Inflammatory macrophage (primary cell): ENCODE measurements at regions not wholly inside any gene's neighbourhood (a gene's known extent, or its start where the extent isn't known, plus 50 kb on each side); places are given as distances from the start of the nearest gene placed in this dataset.

ENCODE experiments used
- DNase-seq, 2 donors: peaks; one replicate each; pipeline ENCODE4 v3.0.0-alpha.2; 2020 to 2022

DNA sequence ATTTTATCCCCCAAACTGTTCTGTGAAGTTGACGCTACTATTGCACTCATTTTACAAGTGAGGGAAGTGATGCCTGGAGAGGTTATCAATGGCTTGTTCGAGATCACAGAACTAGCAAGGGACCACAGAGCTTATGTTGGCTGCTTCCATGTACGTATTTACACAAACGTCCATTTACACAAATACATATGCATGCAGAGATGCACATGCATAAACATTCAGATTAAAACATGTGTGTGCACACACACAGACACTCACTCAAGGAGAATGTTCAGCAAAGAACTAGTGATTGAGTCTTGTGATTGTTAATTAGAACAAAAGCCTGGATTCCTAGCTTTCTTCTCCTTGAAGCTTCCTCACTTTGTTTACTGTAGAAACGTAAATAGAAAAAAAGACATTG is 321.5 kb upstream of the CHD6 start:
- no peak for DNase-seq

DNA sequence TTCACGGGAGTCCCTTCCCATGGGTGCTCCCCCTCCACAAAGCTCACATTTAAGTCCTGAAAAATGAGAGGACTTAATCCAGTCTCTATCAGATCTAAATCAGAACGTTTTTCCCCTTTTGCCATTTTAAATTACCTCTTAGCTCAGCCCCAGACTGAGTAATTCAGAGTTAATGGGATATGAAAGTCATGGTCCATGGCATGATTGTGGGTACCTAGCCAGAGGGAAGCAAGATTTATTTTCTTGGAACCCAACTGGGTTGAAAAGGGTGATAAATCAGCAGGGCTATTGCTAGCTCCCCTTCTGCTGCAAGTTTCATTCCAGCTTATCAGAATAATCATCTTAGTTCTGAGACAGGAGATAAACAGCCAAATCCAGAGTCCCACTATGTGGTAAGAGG is 320.2 kb upstream of the CHD6 start:
- no peak for DNase-seq

- no peak for DNase-seq
Measured at GRCh38 chr20:41935259-41935791, 317.1 kb upstream of the CHD6 start.

- DNase-seq, result no peak
Measured at GRCh38 chr20:41932431-41932830, 314.3 kb upstream of the CHD6 start.

DNA sequence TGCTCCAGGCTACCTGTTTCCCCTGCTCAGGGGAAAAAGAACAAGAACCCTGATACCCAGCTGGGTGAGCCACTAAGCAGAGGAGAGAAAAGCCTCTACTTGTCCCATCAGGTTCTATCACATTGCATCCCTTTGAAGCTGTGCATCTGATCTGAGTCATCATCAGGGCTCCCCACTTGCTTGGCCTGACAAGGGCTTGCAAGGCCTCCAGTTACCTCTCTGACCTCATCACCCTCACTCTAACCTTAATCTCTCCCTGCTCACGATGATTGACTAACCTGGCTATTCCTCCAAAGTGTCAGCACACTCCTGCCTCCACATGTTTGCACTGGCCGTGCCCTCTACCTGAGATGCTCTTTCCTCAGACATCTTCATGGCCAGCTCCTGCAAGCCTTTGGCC is 309.5 kb upstream of the CHD6 start:
- DNase-seq, result no peak

DNA sequence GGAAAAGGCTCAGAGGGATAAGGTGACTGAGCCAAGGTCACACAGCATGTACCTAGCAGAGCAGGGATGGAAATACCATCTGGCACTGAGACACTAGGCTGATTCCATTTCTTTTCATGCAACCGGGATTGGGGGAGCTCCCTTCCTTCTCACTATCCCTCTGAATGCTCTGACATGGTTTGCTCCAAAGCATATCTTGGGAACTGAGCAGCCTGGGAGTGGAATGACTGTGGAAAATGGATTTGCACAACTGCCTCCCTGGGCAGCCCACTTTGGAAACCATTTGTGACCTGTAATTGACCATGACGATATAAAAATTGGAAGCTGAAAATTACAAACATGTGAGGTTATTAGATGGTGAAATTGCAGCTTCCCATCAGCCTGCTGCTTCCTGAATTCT is 309.0 kb upstream of the CHD6 start:
- no peak for DNase-seq

GRCh38 chr20:41925476-41925875 is 307.3 kb upstream of the CHD6 start:
- no peak for DNase-seq

DNA sequence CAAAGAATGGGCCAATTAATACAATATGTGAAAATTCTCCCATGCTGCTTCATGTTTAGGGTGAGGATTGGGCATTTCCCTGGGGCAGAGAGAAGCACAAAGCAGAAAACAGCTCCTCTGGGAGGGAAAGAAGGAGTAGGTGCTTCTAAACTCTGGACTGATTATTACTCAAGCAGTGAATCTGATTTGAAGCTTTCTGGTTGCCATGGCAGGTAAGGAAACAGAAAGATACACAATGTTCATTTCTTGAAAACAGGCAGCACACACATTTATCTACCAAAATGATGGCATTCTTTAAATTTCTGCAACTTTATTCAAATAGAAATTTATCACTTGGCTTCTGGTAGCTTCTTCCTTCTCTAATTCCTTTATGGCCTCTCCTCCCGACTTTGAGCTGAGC is 305.4 kb upstream of the CHD6 start:
- no peak for DNase-seq

- no peak for DNase-seq
Measured at GRCh38 chr20:41913146-41913545, 295.0 kb upstream of the CHD6 start.

- no peak for DNase-seq
Measured at GRCh38 chr20:41910558-41910957, 292.4 kb upstream of the CHD6 start.

DNA sequence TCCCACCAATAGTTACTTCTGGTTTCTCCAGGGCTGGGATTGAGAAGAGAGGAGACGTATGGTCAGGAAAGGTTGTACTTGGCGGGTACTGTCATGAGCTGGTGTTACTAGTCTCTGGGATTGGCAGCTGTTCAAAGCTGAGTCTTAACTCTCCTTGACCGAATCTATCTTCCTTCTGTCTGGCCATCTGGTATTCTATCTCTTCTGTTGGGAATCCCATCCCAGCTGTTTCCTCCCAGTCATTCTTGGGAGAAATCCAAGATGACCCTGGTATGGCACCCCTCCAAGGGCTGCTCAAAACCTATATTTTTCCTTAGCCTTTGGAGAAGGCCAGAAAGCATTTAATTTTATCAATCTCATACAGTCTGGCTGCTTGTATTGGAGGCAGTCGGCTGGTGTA is 287.0 kb upstream of the CHD6 start:
- DNase-seq, result no peak

GRCh38 chr20:41903586-41903985 is 285.4 kb upstream of the CHD6 start:
- no peak for DNase-seq

- DNase-seq, result no peak
Measured at GRCh38 chr20:41902346-41902745, 284.2 kb upstream of the CHD6 start.

GRCh38 chr20:41900201-41900691 is 282.1 kb upstream of the CHD6 start:
- no peak for DNase-seq

DNA sequence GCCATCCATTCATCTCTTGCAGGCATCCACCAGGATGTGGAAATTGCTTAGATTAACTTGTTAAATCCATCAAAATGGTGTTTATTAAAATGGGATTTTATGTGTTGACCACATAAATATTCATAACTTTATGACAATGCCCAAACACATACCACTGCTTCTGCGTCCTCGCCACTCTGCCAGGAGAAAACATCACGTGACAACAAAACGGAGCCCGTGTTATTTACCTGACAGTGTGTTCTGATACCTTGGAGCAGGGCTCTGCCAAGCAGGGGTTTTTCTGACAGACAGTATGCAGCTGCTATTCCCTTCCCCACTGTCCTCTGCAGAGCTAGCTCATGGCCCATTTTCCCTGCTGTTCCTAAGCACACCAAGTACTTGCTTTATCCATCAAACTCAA is 279.5 kb upstream of the CHD6 start:
- DNase-seq, result no peak

DNA sequence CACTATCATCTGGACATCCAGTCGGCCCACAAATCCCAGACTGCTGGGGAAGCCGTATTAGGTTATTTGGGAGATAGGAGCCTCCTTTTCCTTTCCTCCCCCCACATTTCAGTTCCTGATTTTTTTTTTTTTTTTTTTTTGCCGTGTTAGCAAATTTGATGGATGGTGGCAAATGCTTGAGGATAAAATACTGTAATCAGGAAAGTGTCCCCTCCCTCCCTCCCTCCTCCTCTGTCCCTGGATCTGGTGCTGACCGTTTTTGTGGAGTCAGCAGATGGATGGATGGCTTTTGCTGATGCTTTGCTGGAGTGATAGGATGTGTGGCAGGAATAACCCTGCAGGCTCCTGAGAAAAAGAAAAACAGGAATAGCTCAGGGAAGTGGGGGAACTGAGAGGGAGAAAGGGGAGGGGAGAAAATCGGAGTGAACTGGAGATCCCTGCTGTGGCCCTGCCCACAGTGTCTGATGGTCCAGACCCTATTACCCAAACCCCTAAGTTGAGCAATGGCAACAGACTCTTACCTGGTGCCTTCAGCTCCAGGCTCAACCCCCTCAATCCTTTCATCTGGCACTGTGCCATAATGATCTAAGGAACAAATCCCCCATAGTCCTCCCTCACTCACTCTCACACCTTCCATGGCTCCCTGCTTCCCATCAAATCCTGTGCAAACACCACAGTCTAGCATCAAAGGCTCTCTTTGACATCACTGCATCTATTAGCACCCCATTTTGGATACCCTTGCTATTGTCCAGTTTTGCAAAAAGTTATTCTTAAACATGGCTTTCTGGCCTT is 277.3 kb upstream of the CHD6 start:
- DNase-seq, result no peak

GRCh38 chr20:41894255-41894963 is 276.2 kb upstream of the CHD6 start:
- no peak for DNase-seq

- no peak for DNase-seq
Measured at GRCh38 chr20:41892031-41892430, 273.9 kb upstream of the CHD6 start.

GRCh38 chr20:41889844-41890224 is 271.7 kb upstream of the CHD6 start:
- DNase-seq, result no peak

DNA sequence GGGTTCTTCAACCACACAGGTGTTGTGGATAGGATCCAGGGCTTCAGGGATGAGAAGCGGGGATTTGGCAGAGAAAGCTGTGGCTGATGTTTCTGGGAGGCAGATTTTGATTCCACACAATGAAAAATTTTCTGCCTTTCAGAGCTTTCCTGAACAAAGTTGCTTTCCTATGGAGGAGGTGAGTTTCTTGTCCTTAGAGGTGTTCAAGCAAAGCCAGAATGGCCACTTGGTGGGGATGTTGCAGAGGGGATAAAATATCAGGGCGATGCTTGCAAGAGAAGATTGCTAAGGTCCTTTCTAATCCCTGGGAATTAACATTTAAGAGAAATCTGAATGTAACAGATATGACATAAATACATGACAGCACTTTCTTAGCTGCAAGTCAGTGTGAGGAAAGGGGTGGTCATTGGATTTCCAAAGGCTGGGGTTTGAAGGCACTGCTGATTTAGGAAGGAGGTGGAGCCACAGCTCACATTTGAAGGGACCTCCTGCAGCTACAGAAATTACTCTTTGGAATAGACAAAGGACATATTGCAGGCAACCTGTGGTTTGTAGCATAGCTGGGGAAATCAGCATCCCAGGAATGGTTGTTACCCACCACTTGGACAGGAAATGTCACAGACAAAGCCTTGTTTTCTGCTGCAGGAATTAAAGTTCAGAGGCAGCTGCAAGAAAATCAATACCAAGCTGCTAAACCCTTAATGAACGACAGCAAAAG is 271.1 kb upstream of the CHD6 start:
- DNase-seq, result no peak

DNA sequence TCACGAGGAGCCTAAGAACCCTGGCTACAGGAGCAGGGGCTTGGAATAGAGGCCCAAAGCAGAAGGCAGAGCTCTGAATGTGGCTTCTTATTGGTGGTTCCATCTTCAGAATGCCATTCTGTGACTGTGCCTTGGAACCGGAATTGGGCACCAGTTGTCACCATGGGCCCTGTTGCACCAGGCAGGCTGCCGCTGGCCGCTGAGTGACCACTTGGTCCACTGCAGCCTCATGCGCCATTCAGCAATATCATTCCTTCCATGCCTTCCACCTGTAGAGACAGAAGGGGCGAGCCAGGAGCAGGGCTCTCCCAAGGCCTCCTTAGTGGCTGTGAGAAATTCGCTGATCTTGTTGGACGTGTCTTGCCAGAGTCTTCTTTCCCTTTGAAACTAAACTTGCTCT is 270.3 kb upstream of the CHD6 start:
- DNase-seq, result no peak

DNA sequence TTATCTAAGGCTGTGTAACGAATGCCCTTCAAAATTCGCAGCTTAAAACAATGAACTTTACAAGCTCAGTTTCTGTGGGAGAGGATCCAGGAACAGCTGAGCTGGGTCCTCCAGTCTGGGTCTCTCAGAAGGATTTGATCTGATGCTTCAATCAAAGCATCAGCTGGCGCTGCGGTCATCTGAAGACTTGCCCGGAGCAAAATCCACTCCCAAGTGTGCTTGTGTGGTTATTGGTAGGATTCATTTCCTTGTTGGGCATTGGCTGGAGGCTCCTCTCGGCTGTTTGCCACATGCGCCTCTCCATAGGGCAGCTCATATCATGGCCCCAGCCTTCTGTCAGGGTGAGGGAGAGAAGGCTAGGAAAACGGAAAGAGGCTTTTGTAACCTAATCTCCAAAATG is 269.3 kb upstream of the CHD6 start:
- DNase-seq, result no peak

DNA sequence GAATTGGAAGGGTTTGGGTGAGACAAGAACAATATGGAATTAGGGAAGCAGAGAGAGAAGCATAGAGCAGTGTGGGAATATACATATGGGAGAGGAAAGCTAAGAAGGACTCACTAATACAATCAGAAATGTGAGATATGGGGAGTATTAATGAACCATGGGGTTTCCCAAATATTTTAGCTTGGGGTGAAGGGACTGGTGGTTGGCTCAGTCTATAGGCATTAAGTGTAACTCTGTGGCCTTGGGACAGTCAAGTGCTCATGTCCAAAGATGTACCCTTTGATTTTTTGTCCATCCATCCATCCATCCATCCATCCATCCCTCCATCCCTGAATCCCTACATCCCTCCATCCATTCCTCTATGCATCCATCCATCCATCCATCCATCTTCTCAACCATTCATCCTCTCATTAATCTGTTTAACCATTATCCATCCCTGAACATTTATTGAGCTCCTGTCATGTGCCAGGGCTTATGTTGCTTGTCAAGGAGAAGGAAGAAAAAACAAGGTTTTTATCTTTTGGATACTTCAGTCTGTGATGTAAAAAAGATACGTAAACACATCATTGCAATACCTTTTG is 263.4 kb upstream of the CHD6 start:
- DNase-seq, result no peak
